HFFc6 (cell line): ENCODE measurements at regions not wholly inside any gene's neighbourhood (a gene's known extent, or its start where the extent isn't known, plus 50 kb on each side); places are given as distances from the start of the nearest gene placed in this dataset.

Experiments used
- DNase-seq: peaks from one replicate; pipeline ENCODE4 v3.0.0-alpha.2; 2018
- H3K27ac Mint-ChIP-seq: 2 replicates; pipeline ENCODE4 v1.8.0; 2020; ENCODE audit warnings: mild to moderate bottlenecking, mixed read lengths
- H3K27me3 Mint-ChIP-seq: 2 replicates; pipeline ENCODE4 v1.8.0; 2021; ENCODE audit warnings: mild to moderate bottlenecking, moderate library complexity, mixed read lengths; ENCODE audit not compliant: insufficient read depth
- H3K36me3 Mint-ChIP-seq: 2 replicates; pipeline ENCODE4 v1.8.0; 2021; ENCODE audit warnings: low read depth, mixed read lengths
- H3K4me1 Mint-ChIP-seq: 2 replicates; pipeline ENCODE4 v1.8.0; 2020; ENCODE audit warnings: low read depth, mixed read lengths
- H3K4me3 Mint-ChIP-seq: 2 replicates; pipeline ENCODE4 v1.8.0; 2020; ENCODE audit warnings: mild to moderate bottlenecking, moderate library complexity, mixed read lengths
- H3K9me3 Mint-ChIP-seq: 2 replicates; pipeline ENCODE4 v1.8.0; 2020; ENCODE audit warnings: mild to moderate bottlenecking, mixed read lengths
- TF ChIP-seq, protein P1 (sequence below): fragments of 200-600 bp; sonication (generic); IDR thresholded peaks from 2 replicates; pipeline ENCODE4 v1.5.0; 2021; ENCODE audit warnings: antibody characterized with exemption, mild to moderate bottlenecking

DNA sequence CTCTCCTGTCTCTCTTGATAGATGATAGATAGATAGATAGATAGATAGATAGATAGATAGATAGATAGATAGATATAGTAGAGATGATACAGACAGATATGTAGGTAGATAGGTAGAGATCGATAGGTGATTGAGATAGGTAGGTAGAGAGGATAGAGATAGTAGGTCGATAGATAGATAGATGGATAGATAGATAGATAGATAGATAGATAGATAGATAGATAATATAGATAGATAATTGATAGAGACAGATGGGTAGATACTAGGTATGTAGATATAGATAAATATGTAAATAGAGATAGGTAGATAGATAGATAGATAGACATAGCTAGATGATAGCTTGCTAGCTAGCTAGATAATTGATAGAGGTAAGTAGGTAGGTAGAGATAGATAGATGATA is 1154.2 kb upstream of the AUTS2 start:
- Mint-ChIP-seq H3K36me3 (no peaks in the 10 kb centered on the region), H3K27ac (no peak overlapping the region), H3K27me3 (no peaks in the 10 kb centered on the region), H3K9me3 (peaks cover 18% of the 10 kb centered on the region), H3K4me1 (no peaks in the 10 kb centered on the region), H3K4me3 (no peak overlapping the region)
- TF ChIP-seq, protein P1, sequence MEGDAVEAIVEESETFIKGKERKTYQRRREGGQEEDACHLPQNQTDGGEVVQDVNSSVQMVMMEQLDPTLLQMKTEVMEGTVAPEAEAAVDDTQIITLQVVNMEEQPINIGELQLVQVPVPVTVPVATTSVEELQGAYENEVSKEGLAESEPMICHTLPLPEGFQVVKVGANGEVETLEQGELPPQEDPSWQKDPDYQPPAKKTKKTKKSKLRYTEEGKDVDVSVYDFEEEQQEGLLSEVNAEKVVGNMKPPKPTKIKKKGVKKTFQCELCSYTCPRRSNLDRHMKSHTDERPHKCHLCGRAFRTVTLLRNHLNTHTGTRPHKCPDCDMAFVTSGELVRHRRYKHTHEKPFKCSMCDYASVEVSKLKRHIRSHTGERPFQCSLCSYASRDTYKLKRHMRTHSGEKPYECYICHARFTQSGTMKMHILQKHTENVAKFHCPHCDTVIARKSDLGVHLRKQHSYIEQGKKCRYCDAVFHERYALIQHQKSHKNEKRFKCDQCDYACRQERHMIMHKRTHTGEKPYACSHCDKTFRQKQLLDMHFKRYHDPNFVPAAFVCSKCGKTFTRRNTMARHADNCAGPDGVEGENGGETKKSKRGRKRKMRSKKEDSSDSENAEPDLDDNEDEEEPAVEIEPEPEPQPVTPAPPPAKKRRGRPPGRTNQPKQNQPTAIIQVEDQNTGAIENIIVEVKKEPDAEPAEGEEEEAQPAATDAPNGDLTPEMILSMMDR: no peak
- no peak for DNase-seq

DNA sequence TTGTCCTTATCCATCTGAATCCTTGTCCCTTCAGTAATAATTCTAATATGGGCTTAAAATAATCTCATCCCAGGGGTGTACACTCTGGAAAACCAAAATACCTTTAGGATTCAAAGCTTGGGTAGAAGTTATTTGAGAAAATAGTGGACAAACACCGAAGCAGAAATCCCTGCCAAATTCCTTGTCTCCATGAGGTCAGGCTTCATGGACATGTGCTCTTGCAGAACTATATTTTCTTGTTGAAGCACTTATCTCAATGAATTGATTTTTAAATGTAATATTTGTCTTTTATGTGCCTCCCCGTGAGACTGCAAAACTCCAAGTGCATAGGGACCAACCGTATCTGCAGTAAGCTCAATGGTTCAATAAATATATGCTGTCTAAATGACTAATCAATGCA is 1153.3 kb upstream of the AUTS2 start:
- Mint-ChIP-seq H3K27me3 (no peaks in the 10 kb centered on the region), H3K4me3 (no peak overlapping the region), H3K9me3 (peaks cover 24% of the 10 kb centered on the region), H3K27ac (no peak overlapping the region), H3K4me1 (no peaks in the 10 kb centered on the region), H3K36me3 (no peaks in the 10 kb centered on the region)
- no peak for DNase-seq
- TF ChIP-seq, protein P1: no peak

DNA sequence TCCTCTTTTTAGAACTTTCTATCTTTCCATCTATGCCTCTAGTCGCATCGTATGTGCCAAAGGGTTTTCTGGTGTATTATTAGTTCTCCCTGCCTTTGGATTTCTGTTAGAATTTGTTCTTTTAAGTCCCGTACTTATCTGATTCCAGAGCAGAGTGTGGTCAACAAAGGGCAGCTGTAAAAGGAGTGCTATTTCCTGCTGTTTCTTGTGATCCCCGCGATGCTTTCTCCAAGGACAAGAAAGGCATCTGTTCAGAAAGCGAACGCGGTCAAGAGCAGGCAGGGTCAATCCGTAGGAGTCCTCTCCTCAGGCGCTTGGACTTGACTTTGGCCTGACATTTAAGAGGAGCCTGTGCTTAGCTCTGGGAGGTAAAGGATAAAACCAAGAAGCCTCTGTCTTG is 1152.1 kb upstream of the AUTS2 start:
- Mint-ChIP-seq H3K27me3 (no peaks in the 10 kb centered on the region; the same call in 1 of the 2 replicates), H3K9me3 (peaks cover 29% of the 10 kb centered on the region), H3K36me3 (no peaks in the 10 kb centered on the region), H3K4me3 (no peak overlapping the region), H3K4me1 (no peaks in the 10 kb centered on the region), H3K27ac (no peak overlapping the region)
- no peak for DNase-seq
- TF ChIP-seq, protein P1: no peak

DNA sequence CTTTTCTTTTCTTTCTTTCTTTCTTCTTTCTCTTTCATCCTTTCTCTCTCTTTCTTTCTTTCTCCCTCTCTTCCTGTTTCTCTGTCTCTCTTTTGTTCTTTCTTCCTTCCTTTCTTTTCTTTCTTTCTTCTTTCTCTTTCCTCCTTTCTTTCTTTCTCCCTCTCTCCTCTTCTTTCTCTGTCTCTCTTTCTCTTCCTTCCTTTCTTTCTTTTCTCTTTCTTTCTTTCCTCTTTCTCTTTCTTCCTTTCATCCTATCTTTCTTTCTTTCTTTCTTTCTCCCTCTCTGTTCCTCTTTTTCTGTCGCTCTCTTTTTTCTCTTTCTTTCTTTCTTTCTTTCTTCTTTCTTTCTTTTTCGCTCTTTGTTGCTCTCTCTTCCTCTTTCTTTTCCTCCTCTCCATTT is 1149.2 kb upstream of the AUTS2 start:
- no peaks in the 10 kb centered on the region; the same call in 1 of the 2 replicates for H3K27me3 Mint-ChIP-seq
- H3K27ac Mint-ChIP-seq: no peak overlapping the region
- peaks cover 34% of the 10 kb centered on the region for H3K9me3 Mint-ChIP-seq
- no peaks in the 10 kb centered on the region for H3K4me1 Mint-ChIP-seq
- no peak overlapping the region for H3K4me3 Mint-ChIP-seq
- no peak for DNase-seq
- TF ChIP-seq, protein P1: no peak
- H3K36me3 Mint-ChIP-seq: no peaks in the 10 kb centered on the region

DNA sequence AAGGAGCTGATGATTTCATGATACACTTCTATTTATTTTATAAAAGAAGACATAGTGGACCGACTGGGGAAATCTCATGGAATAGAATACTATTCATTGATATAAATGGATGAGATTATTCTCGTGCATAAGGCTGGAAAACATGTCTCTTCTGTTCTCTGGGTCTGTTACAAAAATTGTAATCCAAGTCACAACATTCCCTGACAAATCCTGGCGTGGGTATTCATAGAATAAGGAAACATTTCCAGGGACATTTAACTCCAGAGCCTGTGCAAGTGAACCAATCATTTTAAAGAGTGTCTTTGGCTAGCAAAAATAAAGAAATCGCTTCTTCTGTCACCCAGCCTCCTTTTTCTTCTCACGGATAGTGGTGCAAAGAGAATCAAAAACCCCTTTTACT is 1148.5 kb upstream of the AUTS2 start:
- Mint-ChIP-seq H3K27me3 (no peaks in the 10 kb centered on the region; the same call in 1 of the 2 replicates), H3K36me3 (no peaks in the 10 kb centered on the region), H3K4me1 (no peaks in the 10 kb centered on the region), H3K4me3 (no peak overlapping the region), H3K9me3 (peaks cover 34% of the 10 kb centered on the region), H3K27ac (no peak overlapping the region)
- TF ChIP-seq, protein P1: no peak
- DNase-seq: no peak

DNA sequence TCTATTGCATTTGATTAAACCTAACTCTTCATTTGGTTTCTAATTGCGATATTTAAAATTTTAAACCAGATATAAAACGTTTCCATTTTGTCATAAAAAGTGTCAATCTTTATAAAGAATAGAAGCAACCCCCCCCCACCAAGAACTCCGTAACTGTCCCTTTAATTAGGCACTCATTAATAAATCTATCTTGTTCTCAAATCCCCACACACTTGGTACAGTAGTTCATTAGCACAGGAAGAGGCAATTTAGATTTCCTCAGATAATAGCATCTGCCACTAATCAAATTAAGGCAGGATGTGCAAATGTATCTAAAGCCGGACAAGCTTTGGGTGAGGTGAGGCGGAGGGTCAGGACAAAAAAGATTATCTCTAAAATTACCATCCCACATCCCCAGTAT is 1143.3 kb upstream of the AUTS2 start:
- Mint-ChIP-seq H3K4me3 (no peak overlapping the region), H3K4me1 (no peaks in the 10 kb centered on the region), H3K9me3 (peaks cover 49% of the 10 kb centered on the region), H3K27me3 (no peaks in the 10 kb centered on the region; the same call in 1 of the 2 replicates), H3K27ac (no peak overlapping the region), H3K36me3 (peaks cover 10% of the 10 kb centered on the region; the same call in 1 of the 2 replicates)
- no peak for DNase-seq
- TF ChIP-seq, protein P1: no peak
